Stomach (tissue), 8 donors: ENCODE measurements at regions not wholly inside any gene's neighbourhood (a gene's known extent, or its start where the extent isn't known, plus 50 kb on each side); places are given as distances from the start of the nearest gene placed in this dataset.

Experiments
- DNase-seq, 2 donors: peaks; one replicate each; pipeline versions ENCODE4 v3.0.0 to v3.0.0-alpha.2; 2013 to 2019
- H3K27ac ChIP-seq, 5 donors: fragments of 200-600 bp in 4 of 5; sonication (generic) in 4 of 5; one replicate each; pipeline ENCODE4 v1.5.1; 2013 to 2019; ENCODE audit warnings: mild to moderate bottlenecking in 1 of 5, moderate library complexity in 1 of 5
- H3K27me3 ChIP-seq, 3 donors: fragments of 200-600 bp; sonication (generic); one replicate each; pipeline ENCODE4 v1.5.1; 2017 to 2019; ENCODE audit warnings: mixed run types in 1 of 3
- H3K36me3 ChIP-seq, 4 donors: fragments of 200-600 bp; sonication (generic); 1 replicate in 3 of 4; 2 replicates in 1 of 4; pipeline ENCODE4 v1.5.1; 2016 to 2019
- H3K4me1 ChIP-seq, 4 donors: fragments of 200-600 bp; sonication (generic); one replicate each; pipeline ENCODE4 v1.5.1; 2016 to 2019
- H3K4me3 ChIP-seq, 4 donors: fragments of 200-600 bp; sonication (generic) in 3 of 4; one replicate each; pipeline ENCODE4 v1.5.1; 2016 to 2019; ENCODE audit warnings: mild to moderate bottlenecking in 1 of 4
- H3K9me3 ChIP-seq, 4 donors: fragments of 200-600 bp; sonication (generic); one replicate each; pipeline ENCODE4 v1.5.1; 2016 to 2019
- EP300 ChIP-seq: sonication (generic); formaldehyde crosslinking; IDR thresholded peaks from one replicate; pipeline ENCODE4 v1.6.1; 2017; ENCODE audit warnings: antibody characterized with exemption
- POLR2A ChIP-seq, 4 donors: fragments of 450-650 bp; IDR thresholded peaks; one replicate each; pipeline ENCODE4 v1.6.1; 2016; ENCODE audit warnings: antibody characterized with exemption in 4 of 4, control low read depth in 2 of 4, mild to moderate bottlenecking in 1 of 4, moderate library complexity in 1 of 4
- POLR2AphosphoS5 ChIP-seq, 3 donors: sonication (generic); formaldehyde crosslinking; IDR thresholded peaks; one replicate each; pipeline ENCODE4 v1.6.1; 2016; ENCODE audit warnings: antibody characterized with exemption in 3 of 3
- WGBS, 5 donors: extraction: QIAGEN DNeasy Blood & Tissue Kit in 3 of 5; methylation state at CpG; one replicate each; pipeline versions ENCODE4 v1.1.5 to v1.1.7; 2013 to 2018; 5-methylcytosine and 5-hydroxymethylcytosine counted together
- intact Hi-C: fragments of 100-400 bp; cut with DNase I; formaldehyde crosslinking; loops from one replicate; pipeline ENCODE4 v1.15.1; 2023; ENCODE audit warnings: low total_unique reads
- TF ChIP-seq, protein P1 (sequence below), 7 experiments: fragments of 450-650 bp in 4 of 7; fragments of 200-600 bp in 3 of 7; sonication (generic) in 3 of 7; IDR thresholded peaks; one replicate each; pipeline ENCODE4 v1.5.1; 2016 to 2019; ENCODE audit warnings: antibody characterized with exemption in 7 of 7, control low read depth in 2 of 7, mild to moderate bottlenecking in 1 of 7
- donor health status: healthy with polysubstance abuse.
- donor health status: Bipolar disorder and iron deficiency.
- donor health status: healthy.

DNA sequence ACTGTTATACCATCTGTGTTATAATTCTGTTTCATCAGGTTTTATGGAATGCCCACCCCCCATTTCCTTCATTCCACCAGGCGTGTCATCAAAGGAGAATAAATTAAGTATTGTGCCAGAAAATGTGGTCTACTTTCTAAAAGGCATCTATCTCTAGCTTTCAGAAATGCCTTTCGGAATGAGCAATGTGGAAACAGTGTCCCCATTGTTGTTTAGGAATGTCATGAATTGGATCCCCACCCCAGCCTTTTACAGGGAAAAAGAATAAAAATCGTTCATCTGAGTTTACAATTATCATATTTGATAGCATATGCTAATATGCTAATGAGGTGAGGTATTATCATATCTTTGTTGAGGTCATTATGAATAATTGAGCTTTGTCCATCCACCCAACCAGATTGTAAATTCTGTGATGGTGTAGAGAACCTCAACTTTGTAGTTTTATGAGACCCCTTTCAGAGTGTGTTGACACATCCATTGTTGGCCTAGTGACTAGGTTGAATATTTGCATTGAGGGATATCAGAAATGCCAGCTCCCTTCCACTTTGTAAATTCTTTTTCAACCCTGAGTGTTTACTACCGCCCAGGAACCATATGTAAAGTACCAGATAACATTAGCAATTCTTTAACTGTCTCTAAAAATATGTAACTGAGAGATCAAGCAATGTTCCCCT, 56.2 kb upstream of the CCDC160 start:
- H3K4me3 ChIP-seq: no peak overlapping the region
- no peaks in the 10 kb centered on the region for H3K9me3 ChIP-seq
- 45 to 54% (median 50%) methylated on average over 4 of the region's 4 CpGs for WGBS, 5 donors
- no peaks in the 10 kb centered on the region for H3K4me1 ChIP-seq
- H3K27ac ChIP-seq: no peak overlapping the region
- TF ChIP-seq POLR2AphosphoS5 (IDR thresholded peaks at IDR 0.05) (no peak), POLR2A (IDR thresholded peaks at IDR 0.05) (no peak), EP300 (no peak)
- TF ChIP-seq, protein P1, sequence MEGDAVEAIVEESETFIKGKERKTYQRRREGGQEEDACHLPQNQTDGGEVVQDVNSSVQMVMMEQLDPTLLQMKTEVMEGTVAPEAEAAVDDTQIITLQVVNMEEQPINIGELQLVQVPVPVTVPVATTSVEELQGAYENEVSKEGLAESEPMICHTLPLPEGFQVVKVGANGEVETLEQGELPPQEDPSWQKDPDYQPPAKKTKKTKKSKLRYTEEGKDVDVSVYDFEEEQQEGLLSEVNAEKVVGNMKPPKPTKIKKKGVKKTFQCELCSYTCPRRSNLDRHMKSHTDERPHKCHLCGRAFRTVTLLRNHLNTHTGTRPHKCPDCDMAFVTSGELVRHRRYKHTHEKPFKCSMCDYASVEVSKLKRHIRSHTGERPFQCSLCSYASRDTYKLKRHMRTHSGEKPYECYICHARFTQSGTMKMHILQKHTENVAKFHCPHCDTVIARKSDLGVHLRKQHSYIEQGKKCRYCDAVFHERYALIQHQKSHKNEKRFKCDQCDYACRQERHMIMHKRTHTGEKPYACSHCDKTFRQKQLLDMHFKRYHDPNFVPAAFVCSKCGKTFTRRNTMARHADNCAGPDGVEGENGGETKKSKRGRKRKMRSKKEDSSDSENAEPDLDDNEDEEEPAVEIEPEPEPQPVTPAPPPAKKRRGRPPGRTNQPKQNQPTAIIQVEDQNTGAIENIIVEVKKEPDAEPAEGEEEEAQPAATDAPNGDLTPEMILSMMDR (IDR thresholded peaks at IDR 0.05): no peak
- no peaks in the 10 kb centered on the region for H3K36me3 ChIP-seq
- no peak for DNase-seq
- intact Hi-C loops: no loop called here
- H3K27me3 ChIP-seq: peaks cover 0 to 13% (median 3%) of the 10 kb centered on the region in 3 donors

DNA sequence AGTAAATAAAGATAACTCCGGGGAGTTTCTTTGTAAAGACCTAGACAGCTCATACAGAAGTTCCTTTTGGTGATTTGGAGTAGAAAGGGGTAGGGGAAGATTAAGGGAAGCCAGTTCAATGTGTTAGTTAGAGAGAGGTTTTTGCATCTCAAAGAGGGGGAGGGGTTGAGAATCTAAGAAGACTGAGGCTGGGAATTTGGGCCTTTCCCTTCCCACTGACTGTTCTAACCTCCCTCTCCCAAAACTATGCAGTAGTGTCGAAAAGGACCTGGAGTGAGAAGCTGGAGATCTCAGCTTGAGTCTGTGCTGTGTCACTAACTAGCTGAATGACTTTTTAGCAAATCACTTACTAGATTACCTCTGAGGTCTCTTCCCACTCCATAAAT, 55.7 kb upstream of the CCDC160 start:
- Histone ChIP-seq H3K9me3 (no peaks in the 10 kb centered on the region), H3K4me3 (no peak overlapping the region), H3K27me3 (peaks cover 0 to 13% (median 3%) of the 10 kb centered on the region in 3 donors), H3K36me3 (no peaks in the 10 kb centered on the region), H3K27ac (no peak overlapping the region), H3K4me1 (no peaks in the 10 kb centered on the region)
- intact Hi-C loops: no loop called here
- 31 to 75% (median 45%) methylated on average over 2 of the region's 2 CpGs for WGBS, 5 donors
- TF ChIP-seq, protein P1 (IDR thresholded peaks at IDR 0.05): no peak
- TF ChIP-seq EP300 (no peak), POLR2AphosphoS5 (IDR thresholded peaks at IDR 0.05) (no peak), POLR2A (IDR thresholded peaks at IDR 0.05) (no peak)
- DNase-seq: no peak

DNA sequence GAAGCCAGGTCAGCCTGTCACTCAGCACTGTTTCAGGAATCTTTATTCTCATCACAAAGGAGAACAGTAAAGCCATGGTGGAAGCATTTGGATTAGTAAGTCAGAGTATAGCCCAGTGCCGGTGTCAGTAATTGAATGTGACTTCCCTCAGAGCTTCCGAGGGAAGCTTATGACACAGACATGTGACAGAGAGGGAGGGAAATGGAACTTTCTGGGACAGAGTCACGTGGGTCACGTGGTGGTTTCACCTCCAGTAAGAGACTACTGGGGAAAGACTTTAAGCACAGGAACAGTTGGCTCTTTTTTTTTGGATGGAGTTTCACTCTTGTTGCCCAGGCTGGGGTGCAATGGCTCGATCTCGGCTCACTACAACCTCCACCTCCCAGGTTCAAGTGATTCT, 53.3 kb upstream of the CCDC160 start:
- TF ChIP-seq, protein P1 (IDR thresholded peaks at IDR 0.05): no peak
- no peak for TF ChIP-seq POLR2AphosphoS5 (IDR thresholded peaks at IDR 0.05)
- TF ChIP-seq EP300: no peak
- TF ChIP-seq POLR2A (IDR thresholded peaks at IDR 0.05): no peak
- DNase-seq: no peak
- Histone ChIP-seq H3K27ac (no peak overlapping the region), H3K4me1 (no peaks in the 10 kb centered on the region), H3K27me3 (peaks cover 0 to 16% (median 3%) of the 10 kb centered on the region in 3 donors), H3K9me3 (no peaks in the 10 kb centered on the region), H3K4me3 (no peak overlapping the region), H3K36me3 (no peaks in the 10 kb centered on the region)
- WGBS, 5 donors: 75 to 91% (median 85%) methylated on average over 4 to 6 of the region's 6 CpGs
- intact Hi-C loops: no loop called here

DNA sequence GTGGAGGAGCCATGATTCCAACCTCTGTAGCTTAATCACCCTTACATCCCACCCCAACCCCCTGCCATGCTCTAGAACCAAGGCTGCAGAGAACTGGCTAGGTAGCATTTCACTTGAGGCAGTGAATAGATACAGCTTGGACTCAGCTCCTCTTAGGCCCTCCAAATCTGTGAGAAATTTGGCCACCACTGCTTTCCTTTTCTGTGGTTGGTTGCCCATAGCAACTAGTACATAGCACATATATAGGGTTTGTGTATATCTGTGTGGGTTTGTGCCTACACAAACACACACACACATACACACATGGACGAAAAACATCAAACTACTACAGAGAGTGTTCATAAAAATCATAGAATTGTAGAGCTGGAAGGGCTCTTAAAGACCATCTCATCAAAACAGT, 52.0 kb upstream of the CCDC160 start:
- no peak overlapping the region for H3K27ac ChIP-seq
- peaks cover 0 to 16% (median 3%) of the 10 kb centered on the region in 3 donors for H3K27me3 ChIP-seq
- H3K4me3 ChIP-seq: no peak overlapping the region
- H3K36me3 ChIP-seq: no peaks in the 10 kb centered on the region
- H3K4me1 ChIP-seq: no peaks in the 10 kb centered on the region
- no peak for DNase-seq
- no peak for TF ChIP-seq POLR2A (IDR thresholded peaks at IDR 0.05)
- intact Hi-C loops: no loop called here
- no peaks in the 10 kb centered on the region for H3K9me3 ChIP-seq
- WGBS, 5 donors: 37 to 100% (median 78%) methylated on average over 1 of the region's 1 CpG

DNA sequence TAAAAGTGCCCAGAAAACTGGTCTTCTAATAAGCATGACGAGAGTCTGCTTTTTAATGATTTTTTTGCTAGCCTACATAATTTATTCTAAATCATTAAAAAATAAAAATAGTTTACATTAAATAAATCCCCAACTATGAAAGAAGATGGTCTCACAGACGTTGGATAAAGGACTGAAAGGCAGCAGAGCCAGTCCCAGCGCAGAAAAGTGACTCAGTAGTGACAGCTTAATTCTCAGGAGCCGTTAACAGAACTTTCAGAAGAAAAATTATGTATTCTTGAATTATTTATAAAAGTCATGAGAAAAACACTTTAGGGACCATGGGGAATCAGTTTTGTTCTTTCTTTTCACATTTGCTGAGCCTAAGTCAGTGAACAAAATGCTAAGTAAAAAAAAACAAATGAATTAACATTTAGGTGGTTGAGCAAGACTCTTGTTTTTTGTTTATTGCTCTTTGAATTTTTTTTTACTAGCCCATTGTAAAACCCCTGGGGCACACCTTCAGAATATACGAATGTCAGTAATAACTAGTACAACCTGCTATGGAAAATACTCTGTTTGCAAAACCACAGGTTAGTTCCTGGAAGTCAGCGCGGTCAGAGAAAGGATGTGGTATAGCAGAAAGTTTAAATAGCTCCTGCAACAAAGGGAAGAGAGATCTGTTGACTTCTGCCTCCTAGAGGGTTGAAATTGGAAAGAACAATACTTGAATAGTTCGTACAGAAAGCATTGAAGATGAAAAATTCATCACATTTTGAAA, 50.4 kb upstream of the CCDC160 start:
- Histone ChIP-seq H3K9me3 (no peaks in the 10 kb centered on the region), H3K27me3 (peaks cover 0 to 15% (median 3%) of the 10 kb centered on the region in 3 donors), H3K36me3 (no peaks in the 10 kb centered on the region), H3K4me3 (no peak overlapping the region), H3K4me1 (no peaks in the 10 kb centered on the region), H3K27ac (no peak overlapping the region)
- TF ChIP-seq POLR2A (IDR thresholded peaks at IDR 0.05) (no peak), POLR2AphosphoS5 (IDR thresholded peaks at IDR 0.05) (no peak), EP300 (no peak)
- TF ChIP-seq, protein P1 (IDR thresholded peaks at IDR 0.05): no peak
- DNase-seq: peak in 1 of 2 donors; percentile 62
- 31 to 45% (median 37%) methylated on average over 8 of the region's 8 CpGs for WGBS, 5 donors
- intact Hi-C loops: no loop called here
